Right renal pelvis (tissue), 4 donors: ENCODE measurements at regions not wholly inside any gene's neighbourhood (a gene's known extent, or its start where the extent isn't known, plus 50 kb on each side); places are given as distances from the start of the nearest gene placed in this dataset.
"Not testable (repeated sequence)": the region's sequence is repeated elsewhere in the genome, so short reads cannot be mapped to it uniquely, and the experiment has no call there.

Experiments used
- DNase-seq, 4 donors: peaks; one replicate each; pipeline ENCODE4 v3.0.0-alpha.2; 2013; ENCODE audit warnings: low read depth in 4 of 4, low spot score in 3 of 4, missing footprints in 1 of 4

- DNase-seq = no peak
Measured at GRCh38 chr19:32053861-32054260, 291.5 kb upstream of the ZNF507 start.

GRCh38 chr19:32058131-32058530 is 287.3 kb upstream of the ZNF507 start:
- DNase-seq = no peak

GRCh38 chr19:32061315-32061714 is 284.1 kb upstream of the ZNF507 start:
- no peak for DNase-seq

- DNase-seq = no peak
Measured at GRCh38 chr19:32063601-32064000, 281.8 kb upstream of the ZNF507 start.

GRCh38 chr19:32066056-32066455 is 279.4 kb upstream of the ZNF507 start:
- DNase-seq = no peak

GRCh38 chr19:32067685-32068084 is 277.7 kb upstream of the ZNF507 start:
- no peak for DNase-seq

GRCh38 chr19:32068793-32069192 is 276.6 kb upstream of the ZNF507 start:
- no peak for DNase-seq

- no peak for DNase-seq
Measured at GRCh38 chr19:32070101-32070500, 275.3 kb upstream of the ZNF507 start.

- no peak for DNase-seq
Measured at GRCh38 chr19:32082028-32082427, 263.4 kb upstream of the ZNF507 start.

GRCh38 chr19:32084756-32085363 is 260.6 kb upstream of the ZNF507 start:
- not testable (repeated sequence) for DNase-seq

- no peak for DNase-seq
Measured at GRCh38 chr19:32091241-32091640, 254.2 kb upstream of the ZNF507 start.

- no peak for DNase-seq
Measured at GRCh38 chr19:32097011-32097410, 248.4 kb upstream of the ZNF507 start.

GRCh38 chr19:32097620-32098019 is 247.8 kb upstream of the ZNF507 start:
- no peak for DNase-seq

- DNase-seq = no peak
Measured at GRCh38 chr19:32098968-32099367, 246.4 kb upstream of the ZNF507 start.

- DNase-seq = no peak
Measured at GRCh38 chr19:32101206-32101605, 244.2 kb upstream of the ZNF507 start.

- no peak for DNase-seq
Measured at GRCh38 chr19:32103541-32103940, 241.9 kb upstream of the ZNF507 start.

GRCh38 chr19:32104153-32104849 is 241.1 kb upstream of the ZNF507 start:
- peak; percentile 61 to 77 (median 68) for DNase-seq

GRCh38 chr19:32104850-32105235 is 240.6 kb upstream of the ZNF507 start:
- DNase-seq = peak in 1 of 4 donors; percentile 28

GRCh38 chr19:32105527-32106310 is 239.7 kb upstream of the ZNF507 start:
- no peak for DNase-seq

GRCh38 chr19:32122258-32122657 is 223.2 kb upstream of the ZNF507 start:
- DNase-seq = no peak

- DNase-seq = no peak
Measured at GRCh38 chr19:32123355-32123940, 222.0 kb upstream of the ZNF507 start.
